ENCODE measurements at regions not wholly inside any gene's neighbourhood (a gene's known extent, or its start where the extent isn't known, plus 50 kb on each side); places are given as distances from the start of the nearest gene placed in this dataset.

GRCh38 chr3:177606891-177607290 lies 409.6 kb upstream of the TBL1XR1 start:
- TF ChIP-seq CTCF (conservative IDR thresholded peaks at IDR 0.05) (no peak), ZFX (IDR thresholded peaks at IDR 0.05) (no peak)

Data from C4-2B (cell line).